ENCODE measurements at regions not wholly inside any gene's neighbourhood (a gene's known extent, or its start where the extent isn't known, plus 50 kb on each side); places are given as distances from the start of the nearest gene placed in this dataset.
"Not testable (repeated sequence)": the region's sequence is repeated elsewhere in the genome, so short reads cannot be mapped to it uniquely, and the experiment has no call there.

GRCh38 chr5:177930269-177931022, 65.6 kb downstream of the PROP1 start:
- CTCF ChIA-PET; H3K4me1 ChIP-seq (ENCODE audit: control insufficient read depth in 2 of 2, insufficient read depth in 2 of 2, low read length in 2 of 2); POLR2A ChIA-PET; H2AFZ ChIP-seq (ENCODE audit: insufficient read depth, low read depth, low read length, poor library complexity, severe bottlenecking); H3K79me2 ChIP-seq (ENCODE audit: control insufficient read depth, insufficient read depth, low read length); H3K27me3 ChIP-seq (replicated peaks in 1 of 4; ENCODE audit: control extremely low read depth in 1 of 4, control insufficient read depth in 3 of 4, insufficient read depth in 4 of 4, low read length in 3 of 4); H3K4me2 ChIP-seq (replicated peaks; ENCODE audit: low read depth, low read length, poor library complexity, severe bottlenecking); H3K4me1 Mint-ChIP-seq; H3K36me3 ChIP-seq (replicated peaks in 1 of 2; ENCODE audit: control extremely low read depth in 1 of 2, control insufficient read depth in 1 of 2, extremely low read depth in 1 of 2, insufficient read depth in 2 of 2, low read length in 1 of 2); ATAC-seq (ENCODE audit: low read depth); H3K9me3 ChIP-seq (ENCODE audit: control extremely low read depth in 1 of 3, control insufficient read depth in 2 of 3, insufficient read depth in 1 of 3, low read length in 2 of 3); intact Hi-C loops (cut with micrococcal nuclease); H3K9me3 Mint-ChIP-seq (ENCODE audit: insufficient read depth); H3K27ac ChIP-seq (ENCODE audit: low read length in 2 of 2); DNase-seq; H3K4me3 Mint-ChIP-seq; H3K4me3 ChIP-seq (ENCODE audit: control extremely low read depth in 1 of 5, extremely low read depth in 1 of 5, insufficient read depth in 1 of 5, low read depth in 2 of 5, low read length in 4 of 5); H3K27me3 Mint-ChIP-seq; H3K27ac Mint-ChIP-seq; H3K9ac ChIP-seq (ENCODE audit: low read length); H4K20me1 ChIP-seq (ENCODE audit: control insufficient read depth, insufficient read depth, low read length, poor library complexity, severe bottlenecking): not testable (repeated sequence)
- WGBS (ENCODE audit: insufficient coverage) = 100% methylated on average over 1 of the region's 19 CpGs

DNA sequence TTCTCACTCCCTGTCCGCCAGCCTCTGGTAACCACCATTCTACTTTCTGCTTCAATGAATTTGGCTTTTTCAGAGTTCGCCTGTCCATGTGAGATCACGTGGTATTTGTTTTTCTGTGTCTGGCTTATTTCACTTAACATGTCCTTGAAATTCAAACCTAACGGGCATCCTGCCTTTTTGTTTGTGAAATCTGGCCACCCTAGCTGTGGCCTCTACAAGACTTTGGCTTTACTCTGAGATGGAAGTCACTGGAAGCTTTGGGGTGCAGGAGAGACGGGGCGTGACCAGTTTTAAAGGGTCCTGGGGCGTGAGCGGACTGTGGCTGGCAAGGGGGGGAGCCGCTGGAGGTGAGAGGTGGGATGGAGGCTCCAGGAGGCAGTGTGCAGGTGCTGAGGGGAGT, 66.4 kb downstream of the PROP1 start:
- ATAC-seq (ENCODE audit: low read depth); POLR2A ChIA-PET; H3K27me3 Mint-ChIP-seq; H2AFZ ChIP-seq (ENCODE audit: insufficient read depth, low read depth, low read length, poor library complexity, severe bottlenecking); H3K4me2 ChIP-seq (replicated peaks; ENCODE audit: low read depth, low read length, poor library complexity, severe bottlenecking); H3K4me3 ChIP-seq (ENCODE audit: control extremely low read depth in 1 of 5, extremely low read depth in 1 of 5, insufficient read depth in 1 of 5, low read depth in 2 of 5, low read length in 4 of 5); H3K27ac Mint-ChIP-seq; H3K27ac ChIP-seq (ENCODE audit: low read length in 2 of 2); DNase-seq; H3K9me3 ChIP-seq (ENCODE audit: control extremely low read depth in 1 of 3, control insufficient read depth in 2 of 3, insufficient read depth in 1 of 3, low read length in 2 of 3); H4K20me1 ChIP-seq (ENCODE audit: control insufficient read depth, insufficient read depth, low read length, poor library complexity, severe bottlenecking); H3K9ac ChIP-seq (ENCODE audit: low read length); H3K79me2 ChIP-seq (ENCODE audit: control insufficient read depth, insufficient read depth, low read length); H3K9me3 Mint-ChIP-seq (ENCODE audit: insufficient read depth); intact Hi-C loops (cut with micrococcal nuclease); CTCF ChIA-PET; H3K4me1 ChIP-seq (ENCODE audit: control insufficient read depth in 2 of 2, insufficient read depth in 2 of 2, low read length in 2 of 2); H3K4me3 Mint-ChIP-seq; H3K27me3 ChIP-seq (replicated peaks in 1 of 4; ENCODE audit: control extremely low read depth in 1 of 4, control insufficient read depth in 3 of 4, insufficient read depth in 4 of 4, low read length in 3 of 4); H3K4me1 Mint-ChIP-seq; H3K36me3 ChIP-seq (replicated peaks in 1 of 2; ENCODE audit: control extremely low read depth in 1 of 2, control insufficient read depth in 1 of 2, extremely low read depth in 1 of 2, insufficient read depth in 2 of 2, low read length in 1 of 2): not testable (repeated sequence)
- WGBS (ENCODE audit: insufficient coverage) = no CpG with 5 or more reads among the region's 9 CpGs

GRCh38 chr5:177927500-177927899, 68.5 kb downstream of the PROP1 start:
- H3K4me2 ChIP-seq (replicated peaks; ENCODE audit: low read depth, low read length, poor library complexity, severe bottlenecking); H3K9me3 ChIP-seq (ENCODE audit: control extremely low read depth in 1 of 3, control insufficient read depth in 2 of 3, insufficient read depth in 1 of 3, low read length in 2 of 3); CTCF ChIA-PET; H3K4me1 ChIP-seq (ENCODE audit: control insufficient read depth in 2 of 2, insufficient read depth in 2 of 2, low read length in 2 of 2); H3K27ac Mint-ChIP-seq; intact Hi-C loops (cut with micrococcal nuclease); POLR2A ChIA-PET; H3K4me3 ChIP-seq (ENCODE audit: control extremely low read depth in 1 of 5, extremely low read depth in 1 of 5, insufficient read depth in 1 of 5, low read depth in 2 of 5, low read length in 4 of 5); H3K27me3 Mint-ChIP-seq; H3K4me3 Mint-ChIP-seq; H3K9me3 Mint-ChIP-seq (ENCODE audit: insufficient read depth); ATAC-seq (ENCODE audit: low read depth); H3K27me3 ChIP-seq (replicated peaks in 1 of 4; ENCODE audit: control extremely low read depth in 1 of 4, control insufficient read depth in 3 of 4, insufficient read depth in 4 of 4, low read length in 3 of 4); H3K4me1 Mint-ChIP-seq; H4K20me1 ChIP-seq (ENCODE audit: control insufficient read depth, insufficient read depth, low read length, poor library complexity, severe bottlenecking); DNase-seq; H3K27ac ChIP-seq (ENCODE audit: low read length in 2 of 2); H2AFZ ChIP-seq (ENCODE audit: insufficient read depth, low read depth, low read length, poor library complexity, severe bottlenecking); H3K79me2 ChIP-seq (ENCODE audit: control insufficient read depth, insufficient read depth, low read length); H3K36me3 ChIP-seq (replicated peaks in 1 of 2; ENCODE audit: control extremely low read depth in 1 of 2, control insufficient read depth in 1 of 2, extremely low read depth in 1 of 2, insufficient read depth in 2 of 2, low read length in 1 of 2); H3K9ac ChIP-seq (ENCODE audit: low read length): not testable (repeated sequence)
- WGBS (ENCODE audit: insufficient coverage) = no CpG with 5 or more reads among the region's 4 CpGs

GRCh38 chr5:177924577-177924976, 71.5 kb downstream of the PROP1 start:
- H3K4me3 ChIP-seq (ENCODE audit: control extremely low read depth in 1 of 5, extremely low read depth in 1 of 5, insufficient read depth in 1 of 5, low read depth in 2 of 5, low read length in 4 of 5); H3K4me1 Mint-ChIP-seq; H3K79me2 ChIP-seq (ENCODE audit: control insufficient read depth, insufficient read depth, low read length); H3K9me3 ChIP-seq (ENCODE audit: control extremely low read depth in 1 of 3, control insufficient read depth in 2 of 3, insufficient read depth in 1 of 3, low read length in 2 of 3); H3K4me2 ChIP-seq (replicated peaks; ENCODE audit: low read depth, low read length, poor library complexity, severe bottlenecking); DNase-seq; CTCF ChIA-PET; intact Hi-C loops (cut with micrococcal nuclease); H3K27ac ChIP-seq (ENCODE audit: low read length in 2 of 2); H3K9ac ChIP-seq (ENCODE audit: low read length); ATAC-seq (ENCODE audit: low read depth); H3K27me3 ChIP-seq (replicated peaks in 1 of 4; ENCODE audit: control extremely low read depth in 1 of 4, control insufficient read depth in 3 of 4, insufficient read depth in 4 of 4, low read length in 3 of 4); H3K36me3 ChIP-seq (replicated peaks in 1 of 2; ENCODE audit: control extremely low read depth in 1 of 2, control insufficient read depth in 1 of 2, extremely low read depth in 1 of 2, insufficient read depth in 2 of 2, low read length in 1 of 2); H3K27ac Mint-ChIP-seq; H2AFZ ChIP-seq (ENCODE audit: insufficient read depth, low read depth, low read length, poor library complexity, severe bottlenecking); H3K9me3 Mint-ChIP-seq (ENCODE audit: insufficient read depth); H3K4me3 Mint-ChIP-seq; H3K4me1 ChIP-seq (ENCODE audit: control insufficient read depth in 2 of 2, insufficient read depth in 2 of 2, low read length in 2 of 2); H3K27me3 Mint-ChIP-seq; POLR2A ChIA-PET; H4K20me1 ChIP-seq (ENCODE audit: control insufficient read depth, insufficient read depth, low read length, poor library complexity, severe bottlenecking): not testable (repeated sequence)
- no CpG with 5 or more reads among the region's 11 CpGs for WGBS (ENCODE audit: insufficient coverage)

All from B cell (primary cell).